ENCODE measurements at regions not wholly inside any gene's neighbourhood (a gene's known extent, or its start where the extent isn't known, plus 50 kb on each side); places are given as distances from the start of the nearest gene placed in this dataset.

DNA sequence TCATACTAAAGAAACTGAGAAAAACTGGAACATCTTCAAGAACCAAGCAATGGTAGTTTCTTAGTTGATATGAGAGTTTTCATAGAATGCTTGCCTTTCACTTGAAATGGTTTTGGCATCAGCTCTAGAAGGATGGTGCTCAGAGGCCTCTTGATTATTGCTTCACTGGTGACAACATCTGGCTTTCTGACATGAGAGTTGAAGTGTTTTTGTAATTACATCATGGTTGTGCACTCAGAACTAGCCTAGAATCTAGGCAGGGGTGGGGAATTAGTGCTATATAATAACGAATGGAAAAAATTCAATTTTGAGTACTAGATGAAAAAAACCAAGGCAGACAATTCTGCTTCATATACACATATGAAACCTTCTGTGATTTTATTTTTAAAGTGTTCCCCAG lies 172.8 kb upstream of the LMNTD1 start:
- TF ChIP-seq, protein P1, sequence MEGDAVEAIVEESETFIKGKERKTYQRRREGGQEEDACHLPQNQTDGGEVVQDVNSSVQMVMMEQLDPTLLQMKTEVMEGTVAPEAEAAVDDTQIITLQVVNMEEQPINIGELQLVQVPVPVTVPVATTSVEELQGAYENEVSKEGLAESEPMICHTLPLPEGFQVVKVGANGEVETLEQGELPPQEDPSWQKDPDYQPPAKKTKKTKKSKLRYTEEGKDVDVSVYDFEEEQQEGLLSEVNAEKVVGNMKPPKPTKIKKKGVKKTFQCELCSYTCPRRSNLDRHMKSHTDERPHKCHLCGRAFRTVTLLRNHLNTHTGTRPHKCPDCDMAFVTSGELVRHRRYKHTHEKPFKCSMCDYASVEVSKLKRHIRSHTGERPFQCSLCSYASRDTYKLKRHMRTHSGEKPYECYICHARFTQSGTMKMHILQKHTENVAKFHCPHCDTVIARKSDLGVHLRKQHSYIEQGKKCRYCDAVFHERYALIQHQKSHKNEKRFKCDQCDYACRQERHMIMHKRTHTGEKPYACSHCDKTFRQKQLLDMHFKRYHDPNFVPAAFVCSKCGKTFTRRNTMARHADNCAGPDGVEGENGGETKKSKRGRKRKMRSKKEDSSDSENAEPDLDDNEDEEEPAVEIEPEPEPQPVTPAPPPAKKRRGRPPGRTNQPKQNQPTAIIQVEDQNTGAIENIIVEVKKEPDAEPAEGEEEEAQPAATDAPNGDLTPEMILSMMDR (IDR thresholded peaks at IDR 0.05), result no peak
- TF ChIP-seq POLR2A (IDR thresholded peaks at IDR 0.05), result no peak

Measured in heart left ventricle (tissue), 13 donors.